T-helper 2 cell treated with Interferon-gamma antibody and Interleukin-4, amounts not matched to agents 5 μg/mL and 100 μg/mL, for 36 hours (primary cell): ENCODE measurements at regions not wholly inside any gene's neighbourhood (a gene's known extent, or its start where the extent isn't known, plus 50 kb on each side); places are given as distances from the start of the nearest gene placed in this dataset.

ENCODE experiments used
- DNase-seq: peaks from one replicate; pipeline ENCODE4 v3.0.0; 2021; ENCODE audit warnings: low spot score
- H3K27ac Mint-ChIP-seq: one replicate; pipeline ENCODE4 v1.8.0; 2021; ENCODE audit warnings: mild to moderate bottlenecking, mixed read lengths
- H3K27me3 Mint-ChIP-seq: one replicate; pipeline ENCODE4 v1.8.0; 2021; ENCODE audit warnings: low read depth, mixed read lengths
- H3K36me3 Mint-ChIP-seq: one replicate; pipeline ENCODE4 v1.8.0; 2021; ENCODE audit warnings: low read depth, mixed read lengths
- H3K4me1 Mint-ChIP-seq: one replicate; pipeline ENCODE4 v1.8.0; 2021; ENCODE audit warnings: low read depth, mixed read lengths
- H3K4me3 Mint-ChIP-seq: one replicate; pipeline ENCODE4 v1.8.0; 2022; ENCODE audit warnings: mild to moderate bottlenecking, moderate library complexity, mixed read lengths
- H3K9me3 Mint-ChIP-seq: one replicate; pipeline ENCODE4 v1.8.0; 2021; ENCODE audit warnings: mixed read lengths

DNA sequence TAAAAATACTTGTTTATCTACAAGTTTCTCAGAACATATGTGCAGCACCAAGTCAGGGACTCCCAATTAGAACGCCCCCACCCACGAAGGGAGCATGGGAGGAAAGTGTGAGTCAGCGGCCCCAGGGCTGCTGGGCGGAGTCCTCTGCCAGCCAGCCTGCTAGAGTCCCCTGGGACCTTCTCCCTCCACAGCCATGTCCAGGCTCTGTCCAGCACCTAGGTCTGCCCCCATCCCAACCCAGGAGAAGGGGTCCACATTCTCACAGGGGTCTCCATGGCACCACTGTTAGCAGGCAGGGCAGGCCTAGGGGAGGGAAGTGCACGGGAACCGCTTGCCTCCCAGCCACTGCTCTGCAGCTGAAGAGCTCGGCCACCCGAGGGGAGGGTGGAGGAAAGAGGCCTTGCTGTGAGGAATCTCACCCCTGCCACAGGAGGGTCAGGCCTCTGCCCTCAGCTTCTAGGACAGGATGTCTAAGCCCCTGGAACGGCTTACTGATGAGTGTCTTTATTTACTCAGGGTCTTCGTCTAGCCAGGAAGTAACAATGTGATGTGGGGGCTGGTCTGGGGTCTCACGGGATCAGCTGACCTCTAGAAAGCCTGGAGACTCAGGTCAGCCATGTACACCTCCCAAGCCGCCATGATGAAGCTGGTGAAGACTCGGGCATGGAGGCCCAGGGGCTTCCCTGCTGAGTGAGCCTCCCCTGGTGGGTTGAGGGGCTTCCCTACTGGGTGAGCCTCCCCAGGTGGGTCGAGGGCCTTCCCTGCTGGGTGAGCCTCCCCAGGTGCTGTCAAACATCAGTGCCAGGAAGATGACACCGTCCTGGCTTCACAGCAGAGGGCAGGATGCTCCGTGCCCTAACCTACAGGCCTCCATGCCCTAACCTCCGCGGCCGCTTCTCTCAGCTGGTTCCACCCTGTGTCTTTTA is 190.3 kb downstream of the RBFOX3 start:
- Mint-ChIP-seq H3K27ac (no peak overlapping the region), H3K4me1 (no peaks in the 10 kb centered on the region)

DNA sequence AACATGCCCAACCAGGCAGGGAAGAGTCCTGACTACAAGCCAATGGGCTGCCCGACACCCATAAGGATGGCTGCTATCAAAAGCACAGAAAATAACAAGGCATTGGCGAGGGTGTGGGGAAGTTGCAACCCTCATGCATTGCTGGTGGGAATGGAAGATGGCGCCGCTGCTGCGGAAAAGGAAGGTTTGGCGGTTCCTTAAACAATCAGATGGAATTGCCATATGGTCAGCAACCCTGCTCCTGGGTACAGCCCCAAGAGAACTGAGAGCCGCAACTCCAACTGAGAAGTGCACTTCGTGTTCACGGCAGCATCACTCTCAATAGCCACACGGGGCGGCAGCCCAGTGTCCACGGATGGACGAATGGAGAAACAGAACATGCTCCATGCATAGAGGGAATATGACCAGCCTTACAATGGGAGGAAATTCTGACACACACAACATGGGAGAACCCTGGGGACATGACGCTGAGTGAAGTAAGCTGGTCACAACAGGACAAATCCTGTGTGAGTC is 193.3 kb downstream of the RBFOX3 start:
- Mint-ChIP-seq H3K27ac (no peak overlapping the region), H3K4me1 (no peaks in the 10 kb centered on the region), H3K4me3 (no peak overlapping the region), H3K9me3 (no peaks in the 10 kb centered on the region), H3K27me3 (no peaks in the 10 kb centered on the region), H3K36me3 (no peaks in the 10 kb centered on the region)
- no peak for DNase-seq

More for the DNA sequence above, 190.3 kb downstream of the RBFOX3 start:
- H3K9me3 Mint-ChIP-seq: no peaks in the 10 kb centered on the region
- peak; percentile 48 for DNase-seq
- no peak overlapping the region for H3K4me3 Mint-ChIP-seq
- no peaks in the 10 kb centered on the region for H3K36me3 Mint-ChIP-seq
- no peaks in the 10 kb centered on the region for H3K27me3 Mint-ChIP-seq

DNA sequence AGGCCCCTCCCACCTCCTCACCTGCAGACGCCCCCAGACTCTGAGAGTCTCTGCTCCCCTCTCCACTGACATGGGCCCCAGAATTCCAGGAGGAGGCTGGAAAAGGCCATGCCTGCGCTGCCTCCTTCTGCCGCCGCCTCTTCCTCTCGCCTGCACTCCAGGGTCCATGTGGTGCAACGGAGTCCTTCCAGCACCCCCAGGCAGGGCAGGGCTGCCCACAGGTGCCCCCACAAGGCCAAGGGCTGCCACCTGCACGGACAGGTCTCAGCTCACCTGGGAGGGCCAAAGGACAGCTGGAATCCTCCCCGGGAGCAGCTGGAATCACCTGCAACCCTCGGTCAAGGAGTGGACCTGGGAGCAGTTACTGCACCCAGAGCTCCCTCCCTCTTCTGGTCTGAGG is 194.9 kb downstream of the RBFOX3 start:
- H3K36me3 Mint-ChIP-seq: no peaks in the 10 kb centered on the region
- no peaks in the 10 kb centered on the region for H3K9me3 Mint-ChIP-seq
- H3K4me3 Mint-ChIP-seq: no peak overlapping the region
- no peaks in the 10 kb centered on the region for H3K27me3 Mint-ChIP-seq
- no peak overlapping the region for H3K27ac Mint-ChIP-seq
- H3K4me1 Mint-ChIP-seq: no peaks in the 10 kb centered on the region
- no peak for DNase-seq

DNA sequence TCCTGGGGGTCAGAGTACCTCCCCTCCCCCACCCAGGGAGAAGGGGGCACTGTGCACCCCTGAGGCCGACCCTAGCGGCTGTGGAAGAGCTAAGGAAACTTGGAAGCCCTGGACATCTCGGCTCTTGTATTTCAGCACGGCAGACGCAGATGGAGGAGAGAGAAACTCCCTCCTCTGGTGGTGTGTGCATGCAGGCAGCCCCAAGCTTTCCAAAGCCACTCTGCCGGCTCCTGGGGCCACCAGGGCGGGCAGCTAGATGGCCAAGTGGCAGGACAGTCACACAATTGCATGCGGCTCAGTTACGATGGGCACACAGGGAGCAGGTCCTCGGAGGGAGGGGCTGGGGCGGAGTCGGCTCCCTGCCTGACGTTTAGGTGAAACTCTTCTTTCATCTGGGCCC is 195.5 kb downstream of the RBFOX3 start:
- no peak overlapping the region for H3K4me3 Mint-ChIP-seq
- no peak for DNase-seq
- H3K4me1 Mint-ChIP-seq: no peaks in the 10 kb centered on the region
- no peak overlapping the region for H3K27ac Mint-ChIP-seq
- no peaks in the 10 kb centered on the region for H3K27me3 Mint-ChIP-seq
- H3K36me3 Mint-ChIP-seq: no peaks in the 10 kb centered on the region
- H3K9me3 Mint-ChIP-seq: no peaks in the 10 kb centered on the region

DNA sequence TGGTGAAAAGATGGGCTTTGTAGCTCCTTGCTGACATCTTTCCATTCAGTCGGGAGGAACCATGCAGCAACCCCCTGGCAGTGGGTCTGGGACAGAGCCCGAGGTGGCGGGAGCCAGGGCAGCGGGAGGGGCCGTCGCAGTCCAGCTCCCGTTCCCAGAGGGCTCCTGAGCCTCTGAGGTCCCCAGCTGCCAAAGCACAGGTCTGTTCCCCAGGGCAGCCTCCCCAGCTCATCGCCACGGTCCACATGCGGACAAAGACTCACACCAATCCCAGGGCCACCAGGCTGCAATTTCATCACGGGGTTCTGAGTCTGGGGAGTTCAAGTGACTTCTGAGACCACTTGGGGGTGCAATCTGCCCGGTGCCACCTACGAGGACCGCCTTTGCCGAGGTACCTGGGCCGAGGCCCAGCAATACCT is 196.0 kb downstream of the RBFOX3 start:
- no peaks in the 10 kb centered on the region for H3K36me3 Mint-ChIP-seq
- H3K4me3 Mint-ChIP-seq: no peak overlapping the region
- H3K9me3 Mint-ChIP-seq: no peaks in the 10 kb centered on the region
- no peaks in the 10 kb centered on the region for H3K4me1 Mint-ChIP-seq
- DNase-seq: no peak
- no peak overlapping the region for H3K27ac Mint-ChIP-seq
- H3K27me3 Mint-ChIP-seq: no peaks in the 10 kb centered on the region

DNA sequence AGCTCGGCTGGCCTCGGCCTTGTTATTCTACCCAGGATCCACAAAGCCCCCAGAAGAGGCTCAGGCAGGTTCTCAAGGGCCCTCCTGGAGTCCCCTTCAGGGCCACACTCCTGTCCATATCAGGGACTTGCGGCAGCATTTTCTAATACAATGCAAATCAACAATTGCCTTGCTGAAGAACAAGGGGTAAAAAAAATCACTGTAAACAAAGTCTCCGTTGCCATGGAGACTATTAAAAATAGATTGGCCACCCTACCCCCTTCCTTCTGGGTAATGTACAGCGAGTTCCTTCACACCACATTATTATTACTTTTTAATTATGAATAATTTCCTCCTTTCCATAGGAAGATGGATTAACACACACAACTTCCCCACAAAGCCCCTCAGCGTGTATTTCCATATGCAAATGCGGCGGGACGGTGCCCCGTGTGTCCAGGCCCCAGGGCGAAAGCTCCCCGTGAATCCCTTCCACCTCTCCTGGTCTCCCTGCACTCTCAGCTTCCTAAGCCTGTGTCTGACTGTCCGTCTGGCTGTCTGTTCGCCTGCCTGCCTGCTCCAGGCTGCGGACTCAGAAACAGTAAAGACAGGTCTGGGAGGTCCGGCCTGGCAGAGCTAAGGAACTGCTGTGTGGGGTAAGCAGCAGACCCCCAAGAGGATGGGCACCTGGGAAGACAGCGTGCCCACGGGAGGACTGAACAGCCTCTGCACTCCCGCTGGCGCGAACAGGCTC is 196.6 kb downstream of the RBFOX3 start:
- Mint-ChIP-seq H3K9me3 (no peaks in the 10 kb centered on the region), H3K27ac (no peak overlapping the region), H3K4me1 (no peaks in the 10 kb centered on the region), H3K27me3 (no peaks in the 10 kb centered on the region), H3K36me3 (no peaks in the 10 kb centered on the region), H3K4me3 (no peak overlapping the region)
- DNase-seq: no peak

DNA sequence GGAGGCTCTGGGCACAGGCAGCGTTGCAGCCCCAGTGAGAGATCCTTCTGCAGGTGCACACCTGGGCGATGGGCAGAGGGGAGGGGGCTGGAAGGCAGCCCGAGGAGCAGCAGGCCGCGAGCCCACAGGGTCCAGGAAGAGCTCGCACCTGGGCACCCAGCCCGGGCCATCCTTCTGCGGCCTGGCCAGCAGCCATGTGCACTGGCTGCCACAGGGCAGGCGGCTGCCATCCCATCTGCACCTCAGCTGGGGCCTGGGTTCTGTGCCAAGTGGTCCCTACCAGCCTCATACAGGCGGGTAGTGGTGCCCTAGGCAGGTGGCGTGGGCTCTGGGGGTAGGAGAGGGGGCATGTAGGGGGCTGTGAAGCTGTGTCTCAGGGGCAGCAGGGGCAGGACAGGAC is 197.2 kb downstream of the RBFOX3 start:
- H3K27ac Mint-ChIP-seq: no peak overlapping the region
- no peaks in the 10 kb centered on the region for H3K4me1 Mint-ChIP-seq
- no peaks in the 10 kb centered on the region for H3K36me3 Mint-ChIP-seq
- H3K27me3 Mint-ChIP-seq: peaks cover 3% of the 10 kb centered on the region
- H3K9me3 Mint-ChIP-seq: no peaks in the 10 kb centered on the region
- H3K4me3 Mint-ChIP-seq: no peak overlapping the region
- no peak for DNase-seq

DNA sequence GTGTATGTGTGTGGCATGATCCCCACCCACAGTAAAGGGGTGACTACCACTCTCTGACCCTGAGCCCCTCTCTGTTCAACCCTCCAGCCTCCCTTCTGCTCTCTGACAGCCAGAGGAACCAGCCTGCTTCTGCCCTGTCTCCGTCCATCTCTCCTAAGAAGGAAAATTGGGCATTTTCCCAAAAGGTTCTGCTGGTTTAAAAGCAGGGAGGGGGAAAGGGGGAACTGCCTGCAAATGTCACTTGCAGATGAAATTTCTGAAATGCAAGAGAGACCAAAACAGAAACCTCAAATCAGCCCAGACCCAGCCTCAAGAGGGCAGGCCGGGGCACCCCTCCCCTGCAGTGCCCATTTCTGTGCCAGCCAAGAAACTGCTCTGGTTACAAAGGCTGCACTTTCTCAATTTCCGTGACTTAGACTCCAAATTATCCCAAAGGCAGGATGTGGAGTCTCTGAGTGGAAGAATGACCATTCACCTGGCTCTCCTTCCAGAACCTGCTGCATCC is 197.9 kb downstream of the RBFOX3 start:
- Mint-ChIP-seq H3K36me3 (no peaks in the 10 kb centered on the region), H3K4me3 (no peak overlapping the region)

DNA sequence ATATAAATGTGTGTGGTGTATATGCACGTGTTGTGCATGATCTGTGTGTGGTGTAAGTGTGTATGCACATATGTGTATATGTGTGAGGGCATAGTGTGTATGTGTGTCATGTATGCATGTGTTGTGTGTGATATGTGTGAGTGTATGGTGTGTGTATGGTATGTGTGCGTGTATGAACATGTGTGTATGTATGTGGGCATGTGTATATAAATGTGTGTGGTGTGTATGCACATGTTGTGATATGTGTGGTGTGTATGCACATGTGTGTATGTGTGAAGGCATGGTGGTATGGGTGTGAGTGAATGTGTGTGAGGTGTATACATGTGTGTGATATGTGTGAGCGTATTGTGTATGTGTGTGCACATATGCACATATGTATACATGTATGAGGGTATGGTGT is 198.7 kb downstream of the RBFOX3 start:
- Mint-ChIP-seq H3K36me3 (no peaks in the 10 kb centered on the region), H3K4me3 (no peak overlapping the region), H3K4me1 (no peaks in the 10 kb centered on the region), H3K27ac (no peak overlapping the region), H3K27me3 (peaks cover 8% of the 10 kb centered on the region), H3K9me3 (no peaks in the 10 kb centered on the region)
- no peak for DNase-seq

More for the DNA sequence above, 197.9 kb downstream of the RBFOX3 start:
- H3K27ac Mint-ChIP-seq: no peak overlapping the region
- peaks cover 3% of the 10 kb centered on the region for H3K27me3 Mint-ChIP-seq
- H3K9me3 Mint-ChIP-seq: no peaks in the 10 kb centered on the region
- H3K4me1 Mint-ChIP-seq: no peaks in the 10 kb centered on the region
- no peak for DNase-seq

DNA sequence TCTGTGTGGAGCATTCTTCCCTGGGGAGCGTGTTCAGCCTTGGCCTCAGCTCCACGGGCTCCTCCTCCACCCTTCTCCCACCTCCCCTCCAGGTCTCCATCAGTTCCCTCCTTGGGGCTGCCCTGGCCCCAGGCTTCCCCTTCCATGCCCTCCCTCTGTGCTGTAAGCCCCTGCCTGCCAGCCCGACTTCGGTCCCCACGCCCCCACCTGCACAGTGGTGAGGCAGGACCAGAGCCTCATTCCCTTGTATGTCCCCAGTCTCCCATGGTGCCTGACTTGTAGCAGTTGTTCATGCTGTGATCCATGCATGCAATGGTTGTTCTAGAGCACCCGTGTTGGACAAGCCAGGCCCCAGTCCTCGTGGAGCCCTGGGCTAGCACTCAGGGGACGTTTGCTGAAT is 199.4 kb downstream of the RBFOX3 start:
- Mint-ChIP-seq H3K4me3 (no peak overlapping the region), H3K36me3 (no peaks in the 10 kb centered on the region), H3K27me3 (peaks cover 15% of the 10 kb centered on the region), H3K9me3 (no peaks in the 10 kb centered on the region), H3K4me1 (no peaks in the 10 kb centered on the region), H3K27ac (no peak overlapping the region)
- DNase-seq: no peak

DNA sequence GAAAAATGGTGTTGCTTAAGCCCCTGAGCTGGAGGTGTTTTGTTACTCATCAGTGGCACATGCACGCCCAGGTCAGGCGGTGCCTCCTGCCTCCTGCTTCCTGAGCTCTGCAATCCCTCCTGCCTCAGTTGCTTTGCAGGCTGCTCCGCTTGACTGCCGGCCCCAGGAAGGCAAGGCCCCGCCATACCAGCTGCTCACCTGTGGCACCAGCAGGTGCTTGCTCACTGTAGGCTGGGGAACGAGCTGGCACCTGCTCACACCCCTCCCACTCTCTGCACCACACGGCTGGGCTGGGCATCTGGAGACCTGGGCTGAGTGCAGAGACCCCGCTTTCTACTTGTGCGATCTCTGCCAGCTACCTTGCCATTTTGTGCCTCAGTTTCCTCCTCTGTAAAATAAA is 200.2 kb downstream of the RBFOX3 start:
- Mint-ChIP-seq H3K9me3 (no peaks in the 10 kb centered on the region), H3K4me1 (no peaks in the 10 kb centered on the region), H3K27ac (no peak overlapping the region), H3K27me3 (peaks cover 20% of the 10 kb centered on the region), H3K36me3 (no peaks in the 10 kb centered on the region), H3K4me3 (no peak overlapping the region)
- no peak for DNase-seq

DNA sequence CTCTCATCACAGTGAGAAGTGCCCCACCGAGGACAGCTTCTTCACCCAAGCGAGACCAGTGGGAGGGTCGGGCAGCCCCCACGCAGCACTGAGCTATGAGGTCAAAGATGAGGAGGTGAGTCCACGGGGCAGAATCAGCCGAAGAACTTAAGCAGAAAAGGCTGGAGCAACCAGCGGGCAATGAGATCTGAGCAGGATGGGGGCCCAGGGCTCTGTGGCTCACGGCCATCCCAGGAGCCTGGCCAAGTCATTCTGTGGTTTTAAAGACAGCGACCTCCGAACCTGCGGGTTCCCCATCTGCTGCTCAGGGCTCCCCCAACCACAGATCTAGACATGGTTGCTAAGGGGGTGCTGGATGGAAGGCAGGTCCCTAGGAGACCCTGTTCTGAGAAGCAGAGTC is 202.6 kb downstream of the RBFOX3 start:
- no peak for DNase-seq
- Mint-ChIP-seq H3K9me3 (no peaks in the 10 kb centered on the region), H3K4me1 (no peaks in the 10 kb centered on the region), H3K27me3 (peaks cover 23% of the 10 kb centered on the region), H3K4me3 (no peak overlapping the region), H3K36me3 (no peaks in the 10 kb centered on the region), H3K27ac (no peak overlapping the region)

DNA sequence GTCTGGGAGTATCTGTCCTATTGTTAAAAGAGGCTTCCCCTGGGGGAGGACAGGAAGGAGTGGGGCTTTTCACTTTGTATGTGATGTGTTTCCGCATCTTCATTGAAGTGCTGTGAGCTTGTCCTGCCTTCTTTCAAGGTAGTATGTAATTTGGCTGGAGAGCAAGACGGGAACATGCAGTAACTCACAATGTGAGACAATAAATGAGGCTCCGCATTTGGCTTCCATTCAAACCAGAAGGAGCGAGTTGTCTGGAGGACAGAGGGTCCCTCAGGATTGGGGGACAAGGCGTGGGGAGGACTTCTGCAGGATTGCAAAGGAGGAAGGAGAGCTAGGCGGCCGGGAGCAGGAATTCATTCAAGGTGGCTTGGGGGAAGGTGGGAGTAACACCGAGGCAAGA is 203.5 kb downstream of the RBFOX3 start:
- no peak overlapping the region for H3K4me3 Mint-ChIP-seq
- DNase-seq: no peak
- H3K9me3 Mint-ChIP-seq: no peaks in the 10 kb centered on the region
- H3K36me3 Mint-ChIP-seq: no peaks in the 10 kb centered on the region
- no peaks in the 10 kb centered on the region for H3K4me1 Mint-ChIP-seq
- H3K27me3 Mint-ChIP-seq: peaks cover 23% of the 10 kb centered on the region
- H3K27ac Mint-ChIP-seq: no peak overlapping the region

DNA sequence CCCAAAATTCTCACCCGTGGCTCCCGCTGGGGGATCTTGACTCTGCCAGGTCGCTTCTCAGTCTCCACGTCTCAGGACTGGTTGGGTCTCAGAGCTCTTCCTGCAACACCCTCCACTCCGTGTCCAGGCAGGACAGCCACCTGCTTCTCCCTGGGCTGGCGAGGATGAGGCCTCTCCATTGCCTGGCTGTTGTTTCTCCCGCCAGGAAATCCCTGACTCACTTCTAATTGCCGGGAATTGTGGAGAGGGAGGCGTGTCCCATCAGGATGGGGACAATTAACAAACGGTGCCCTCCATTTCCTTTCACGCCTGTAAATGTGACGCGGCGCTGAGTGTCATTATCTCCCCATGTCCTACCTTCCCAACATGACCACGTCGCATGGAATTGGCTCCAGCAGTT is 204.5 kb downstream of the RBFOX3 start:
- H3K27ac Mint-ChIP-seq: no peak overlapping the region
- DNase-seq: no peak
- peaks cover 23% of the 10 kb centered on the region for H3K27me3 Mint-ChIP-seq
- H3K9me3 Mint-ChIP-seq: no peaks in the 10 kb centered on the region
- H3K4me3 Mint-ChIP-seq: no peak overlapping the region
- H3K36me3 Mint-ChIP-seq: no peaks in the 10 kb centered on the region
- H3K4me1 Mint-ChIP-seq: peaks cover 2% of the 10 kb centered on the region
